HL-60 (cell line): ENCODE measurements at regions not wholly inside any gene's neighbourhood (a gene's known extent, or its start where the extent isn't known, plus 50 kb on each side); places are given as distances from the start of the nearest gene placed in this dataset.

Experiments
- GABPA ChIP-seq: IDR thresholded peaks from 2 replicates; pipeline ENCODE4 v1.6.1; 2012; ENCODE audit warnings: low read depth
- POLR2AphosphoS5 ChIP-seq: IDR thresholded peaks from 2 replicates; pipeline ENCODE4 v1.6.1; 2012; ENCODE audit warnings: low read depth
- TF ChIP-seq, protein P1 (sequence below): IDR thresholded peaks from one replicate; pipeline ENCODE4 v1.5.1; 2011; ENCODE audit warnings: low read length, control low read depth, inconsistent platforms; ENCODE audit not compliant: insufficient read depth

DNA sequence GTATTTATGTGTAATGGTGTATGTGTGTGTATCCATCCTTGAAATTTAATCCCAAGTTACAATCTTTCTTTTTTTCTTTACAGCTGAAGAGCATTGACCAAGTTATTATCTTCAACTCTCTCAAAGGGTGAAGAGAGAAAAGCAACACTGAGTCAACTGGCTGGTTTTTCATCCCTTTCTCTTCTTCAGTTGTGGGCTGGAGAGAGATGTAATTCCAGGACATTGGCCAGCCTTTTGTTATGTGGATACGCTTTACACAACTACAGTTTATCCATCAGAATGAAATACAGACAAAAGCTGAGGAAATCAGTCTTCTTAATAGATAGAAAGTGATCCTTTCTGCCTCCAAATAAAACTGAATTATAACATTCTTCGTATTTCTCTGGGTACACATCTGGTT, 357.0 kb upstream of the NCAM2 start:
- TF ChIP-seq, protein P1, sequence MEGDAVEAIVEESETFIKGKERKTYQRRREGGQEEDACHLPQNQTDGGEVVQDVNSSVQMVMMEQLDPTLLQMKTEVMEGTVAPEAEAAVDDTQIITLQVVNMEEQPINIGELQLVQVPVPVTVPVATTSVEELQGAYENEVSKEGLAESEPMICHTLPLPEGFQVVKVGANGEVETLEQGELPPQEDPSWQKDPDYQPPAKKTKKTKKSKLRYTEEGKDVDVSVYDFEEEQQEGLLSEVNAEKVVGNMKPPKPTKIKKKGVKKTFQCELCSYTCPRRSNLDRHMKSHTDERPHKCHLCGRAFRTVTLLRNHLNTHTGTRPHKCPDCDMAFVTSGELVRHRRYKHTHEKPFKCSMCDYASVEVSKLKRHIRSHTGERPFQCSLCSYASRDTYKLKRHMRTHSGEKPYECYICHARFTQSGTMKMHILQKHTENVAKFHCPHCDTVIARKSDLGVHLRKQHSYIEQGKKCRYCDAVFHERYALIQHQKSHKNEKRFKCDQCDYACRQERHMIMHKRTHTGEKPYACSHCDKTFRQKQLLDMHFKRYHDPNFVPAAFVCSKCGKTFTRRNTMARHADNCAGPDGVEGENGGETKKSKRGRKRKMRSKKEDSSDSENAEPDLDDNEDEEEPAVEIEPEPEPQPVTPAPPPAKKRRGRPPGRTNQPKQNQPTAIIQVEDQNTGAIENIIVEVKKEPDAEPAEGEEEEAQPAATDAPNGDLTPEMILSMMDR, result no peak
- TF ChIP-seq POLR2AphosphoS5 (no peak), GABPA (no peak)
